GM19438 (cell line): ENCODE measurements at regions not wholly inside any gene's neighbourhood (a gene's known extent, or its start where the extent isn't known, plus 50 kb on each side); places are given as distances from the start of the nearest gene placed in this dataset.
"Not testable (repeated sequence)": the region's sequence is repeated elsewhere in the genome, so short reads cannot be mapped to it uniquely, and the experiment has no call there.

ENCODE experiments used
- ATAC-seq: cut with Tn5 transposase; IDR thresholded peaks from one replicate; pipeline ENCODE4 v1.9.1; 2021; ENCODE audit warnings: low read depth; ENCODE audit not compliant: unreplicated experiment

DNA sequence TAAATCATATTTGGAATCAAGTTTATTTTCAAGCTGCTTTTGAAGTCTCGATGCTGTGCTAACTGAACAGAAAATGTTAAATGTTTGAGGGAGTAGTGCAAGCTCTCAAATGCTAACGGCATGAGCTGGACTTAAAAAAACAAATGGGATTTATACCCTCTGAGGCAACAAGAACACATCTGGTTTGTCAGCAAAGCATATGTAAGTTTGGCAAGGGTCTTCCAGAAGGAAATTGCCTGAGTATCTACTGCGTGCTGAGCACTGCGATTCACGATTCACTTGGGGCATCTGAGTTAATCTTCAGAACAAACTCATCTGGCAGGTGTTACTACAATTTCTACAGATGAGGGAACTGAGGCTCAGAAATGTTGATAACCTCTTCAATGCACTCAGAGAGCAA, 98.4 kb upstream of the C9orf72 start:
- no peak for ATAC-seq

DNA sequence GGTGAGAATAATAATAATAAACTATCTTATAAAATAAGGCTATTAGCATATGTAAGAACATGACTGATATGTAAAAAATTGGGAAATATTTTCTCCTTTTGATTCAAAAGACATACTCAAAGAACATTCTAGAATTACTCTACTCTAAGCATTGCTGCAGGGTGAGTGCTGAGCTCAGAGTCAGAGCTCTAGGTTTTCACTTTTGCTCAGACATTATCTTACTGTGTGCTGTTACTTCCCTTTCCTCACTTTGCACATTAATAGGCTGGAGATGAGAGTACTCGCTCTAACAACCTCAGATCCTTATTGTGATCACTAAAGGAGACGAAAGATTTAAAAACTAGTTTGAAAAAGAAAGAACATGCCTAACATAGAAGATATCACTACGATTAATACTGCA, 99.4 kb upstream of the C9orf72 start:
- no peak for ATAC-seq

DNA sequence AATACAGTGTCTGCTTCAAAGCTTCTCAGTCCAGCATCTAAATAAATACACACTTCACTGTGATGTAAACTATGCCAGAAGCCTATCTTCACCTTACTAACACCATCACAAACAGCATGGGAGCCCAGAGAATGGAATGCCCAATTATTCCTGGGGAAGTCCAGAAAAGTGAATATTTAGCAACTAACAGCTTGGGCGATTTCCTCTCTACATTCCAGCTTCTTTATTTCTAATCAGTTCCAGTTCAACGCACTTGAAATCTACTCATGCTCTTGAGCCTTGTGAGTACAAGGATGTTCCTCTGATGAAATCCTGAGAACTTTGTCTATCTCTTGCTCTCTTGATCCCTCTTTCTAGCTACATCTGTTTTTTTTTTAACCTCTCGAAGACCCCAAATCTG, 100.4 kb upstream of the C9orf72 start:
- no peak for ATAC-seq

DNA sequence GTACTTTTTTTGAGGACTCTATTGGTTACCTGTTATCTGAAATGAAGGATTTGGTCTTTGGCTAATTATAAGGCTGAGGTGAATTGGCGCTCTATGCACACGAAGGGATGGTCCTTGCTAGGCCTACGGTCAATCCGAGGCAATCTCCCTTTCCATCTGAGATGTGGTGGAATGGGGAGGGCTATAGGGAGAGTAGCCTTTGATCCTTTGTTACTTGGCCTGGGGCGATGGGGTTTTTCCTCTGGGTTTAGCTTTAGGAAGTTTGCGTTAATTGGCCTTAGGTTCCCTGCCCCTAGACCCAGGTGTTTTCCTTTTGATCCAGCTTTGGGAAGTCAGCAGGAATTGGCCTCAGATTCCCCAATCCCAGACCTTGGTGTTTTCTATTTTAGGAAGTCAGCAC, 102.1 kb upstream of the C9orf72 start:
- no peak for ATAC-seq

DNA sequence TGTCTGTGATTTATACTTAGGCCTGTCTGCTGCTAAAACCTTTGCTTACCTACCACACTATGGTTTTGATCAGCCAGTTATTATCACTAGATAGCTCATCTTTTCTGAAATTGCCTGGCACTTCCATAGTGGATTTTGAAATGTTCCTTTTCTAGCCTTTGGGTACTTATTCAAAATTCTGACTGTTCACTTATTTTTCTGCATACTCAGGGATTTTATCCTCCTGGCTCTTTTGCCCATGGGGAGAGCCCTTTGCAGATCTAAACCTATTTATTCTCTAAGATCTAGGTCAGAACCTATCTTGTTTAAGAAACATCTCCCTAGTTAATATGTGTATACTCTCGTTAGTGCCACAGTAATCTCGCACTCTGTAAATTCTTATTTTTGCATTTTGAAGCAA, 103.5 kb upstream of the C9orf72 start:
- no peak for ATAC-seq

DNA sequence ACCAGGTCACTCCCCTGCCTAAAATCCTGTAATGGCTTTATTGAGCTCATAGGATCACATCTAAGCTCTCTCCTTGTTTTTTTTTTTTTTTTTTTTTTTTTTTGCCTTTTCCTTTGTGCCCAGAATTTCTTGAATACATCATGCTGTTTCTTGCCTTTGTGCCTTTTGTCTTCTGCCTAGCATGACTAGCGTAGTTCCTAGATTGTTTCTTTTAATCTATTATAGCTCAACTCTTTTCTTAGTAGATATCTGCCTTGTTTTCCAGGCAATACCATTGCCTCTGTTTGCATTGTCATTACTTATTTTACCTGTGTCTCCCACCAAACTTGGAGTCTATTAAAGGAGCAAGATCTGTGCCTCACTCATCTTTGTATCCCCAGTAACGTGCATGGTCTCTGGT, 106.1 kb upstream of the C9orf72 start:
- ATAC-seq: no peak

DNA sequence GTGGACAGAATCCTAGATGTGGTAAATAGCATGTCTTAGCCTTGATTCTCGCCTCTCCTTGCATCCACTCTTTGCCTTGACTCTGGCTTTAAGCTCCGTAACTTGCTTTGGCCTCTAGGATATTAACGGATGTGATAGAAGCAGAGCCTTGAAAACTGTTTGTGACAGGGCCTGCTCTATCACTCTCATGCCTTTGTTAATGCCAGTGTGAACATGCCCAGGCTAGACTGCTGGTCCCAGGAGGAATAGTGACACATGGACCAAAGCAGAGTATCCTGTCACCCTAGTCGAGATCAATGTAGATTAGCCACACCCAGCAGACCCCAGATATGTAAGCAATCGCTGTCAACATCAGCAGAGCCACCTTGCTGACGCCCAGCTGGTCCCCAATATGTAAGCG, 109.9 kb upstream of the C9orf72 start:
- no peak for ATAC-seq

DNA sequence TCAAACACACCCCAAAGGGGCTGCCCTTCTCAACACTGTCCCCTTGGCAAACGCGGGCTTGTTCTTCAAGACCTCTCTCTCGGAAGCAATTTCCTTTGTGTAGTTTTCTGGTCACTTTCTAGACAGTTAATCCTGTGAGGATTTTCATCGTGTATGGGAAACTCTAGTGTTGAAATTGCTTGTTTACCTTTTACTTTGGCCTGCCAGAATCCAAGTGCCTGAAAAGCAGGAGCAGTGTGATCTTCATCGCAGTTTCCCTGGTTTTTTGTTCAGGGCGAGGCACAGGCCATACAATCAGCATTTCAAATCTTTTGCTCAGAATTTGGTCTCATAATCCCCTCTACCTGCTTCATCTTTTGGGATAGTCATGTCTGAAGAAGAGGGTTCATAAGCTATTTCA, 115.7 kb upstream of the C9orf72 start:
- ATAC-seq: no peak

DNA sequence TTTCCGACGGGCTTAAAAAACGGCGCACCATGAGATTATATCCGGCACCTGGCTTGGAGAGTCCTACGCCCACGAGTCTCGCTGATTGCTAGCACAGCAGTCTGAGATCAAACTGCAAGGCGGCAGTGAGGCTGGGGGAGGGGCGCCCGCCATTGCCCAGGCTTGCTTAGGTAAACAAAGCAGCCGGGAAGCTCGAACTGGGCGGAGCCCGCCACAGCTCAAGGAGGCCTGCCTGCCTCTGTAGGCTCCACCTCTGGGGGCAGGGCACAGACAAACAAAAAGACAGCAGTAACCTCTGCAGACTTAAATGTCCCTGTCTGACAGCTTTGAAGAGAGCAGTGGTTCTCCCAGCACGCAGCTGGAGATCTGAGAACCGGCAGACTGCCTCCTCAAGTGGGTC, 117.5 kb upstream of the C9orf72 start:
- not testable (repeated sequence) for ATAC-seq

DNA sequence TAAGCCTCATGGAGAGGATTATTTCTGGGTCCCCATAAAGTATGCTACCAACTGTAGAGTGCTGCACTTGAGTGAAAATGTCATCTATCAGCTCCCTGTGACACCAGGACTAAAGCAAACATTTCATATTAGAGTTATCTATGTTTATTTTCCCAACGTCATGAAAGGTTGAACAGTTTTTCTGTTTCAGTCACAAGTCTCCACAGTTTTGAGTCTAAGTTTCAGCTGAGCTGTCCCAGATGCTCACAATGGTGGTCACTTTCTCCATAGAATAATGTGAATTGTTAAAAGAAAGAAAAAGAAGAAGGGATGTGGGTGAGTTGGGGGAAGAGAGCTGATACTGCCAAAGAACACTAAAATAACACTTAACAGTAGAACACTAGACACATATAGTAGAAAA, 126.3 kb upstream of the C9orf72 start:
- no peak for ATAC-seq

DNA sequence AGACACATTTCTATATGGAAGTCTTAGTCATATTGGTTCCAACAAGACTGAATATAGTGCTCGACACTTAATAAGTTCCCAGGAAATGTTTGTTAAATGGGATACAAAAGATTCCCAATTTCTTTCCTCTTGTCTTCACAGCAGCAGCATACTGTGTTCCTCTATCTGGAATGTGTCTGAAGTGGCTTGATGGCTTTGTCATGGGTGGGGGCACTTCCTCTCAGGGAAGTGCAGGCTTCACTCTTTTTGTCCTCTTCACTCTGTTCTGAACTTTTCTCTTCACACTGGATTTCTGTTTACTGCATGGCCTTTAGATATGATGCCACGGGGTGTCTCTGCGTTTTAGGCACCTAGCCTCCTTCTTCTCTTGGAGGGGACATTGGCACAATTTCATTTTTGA, 127.7 kb upstream of the C9orf72 start:
- ATAC-seq: no peak

DNA sequence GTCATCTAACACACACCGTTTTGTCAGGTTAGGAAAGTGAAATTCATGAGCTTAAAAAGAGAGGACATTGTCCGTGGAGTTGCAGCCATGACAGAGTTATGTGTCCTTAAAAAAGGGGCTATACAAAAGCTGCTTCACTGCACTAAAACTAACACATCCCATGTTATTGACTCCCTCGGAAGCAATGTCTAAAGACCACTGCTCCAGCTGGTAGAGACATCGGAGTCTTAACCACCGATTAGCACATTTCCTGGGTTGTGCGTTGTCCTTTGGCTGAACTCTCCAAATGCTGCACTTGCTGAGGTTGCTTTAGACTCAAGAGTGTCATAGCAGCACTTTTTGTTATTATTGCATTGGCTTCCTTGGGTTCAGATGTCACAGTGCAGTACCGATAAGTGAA, 128.3 kb upstream of the C9orf72 start:
- no peak for ATAC-seq

DNA sequence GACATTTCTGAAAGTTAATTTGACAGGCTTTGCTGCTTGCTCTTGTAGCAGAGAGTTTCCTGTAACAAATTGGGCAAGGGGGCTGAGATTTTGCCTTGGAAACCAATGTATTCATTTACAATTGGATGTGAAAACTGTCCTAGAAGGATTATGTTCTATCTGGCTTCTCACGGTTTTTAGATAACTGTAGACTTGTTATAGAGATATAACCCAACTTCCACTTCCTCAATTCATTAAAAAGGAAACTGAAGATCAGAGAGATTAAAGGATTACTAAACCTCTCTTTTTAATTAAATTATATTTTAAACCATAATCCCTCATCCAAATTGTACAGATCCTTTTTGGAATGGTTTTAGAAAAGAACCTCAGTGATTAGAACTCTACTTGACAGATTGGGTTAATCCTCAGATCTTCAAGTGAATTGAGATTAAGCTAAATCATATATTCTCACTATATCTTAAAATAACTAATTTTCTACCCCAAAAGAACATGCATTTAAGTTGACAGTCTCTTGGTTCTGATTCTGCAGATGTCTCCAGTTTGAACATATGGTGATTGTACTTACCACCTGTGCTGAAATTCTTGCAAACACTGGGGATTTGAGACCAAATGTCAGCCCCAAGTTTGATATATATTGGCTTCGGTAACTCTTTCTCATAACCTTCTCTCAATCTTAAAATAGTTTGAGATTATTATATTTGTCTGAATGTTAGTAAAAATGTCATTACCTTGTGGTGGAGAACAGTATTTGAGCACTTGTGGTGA, 130.1 kb upstream of the C9orf72 start:
- no peak for ATAC-seq

DNA sequence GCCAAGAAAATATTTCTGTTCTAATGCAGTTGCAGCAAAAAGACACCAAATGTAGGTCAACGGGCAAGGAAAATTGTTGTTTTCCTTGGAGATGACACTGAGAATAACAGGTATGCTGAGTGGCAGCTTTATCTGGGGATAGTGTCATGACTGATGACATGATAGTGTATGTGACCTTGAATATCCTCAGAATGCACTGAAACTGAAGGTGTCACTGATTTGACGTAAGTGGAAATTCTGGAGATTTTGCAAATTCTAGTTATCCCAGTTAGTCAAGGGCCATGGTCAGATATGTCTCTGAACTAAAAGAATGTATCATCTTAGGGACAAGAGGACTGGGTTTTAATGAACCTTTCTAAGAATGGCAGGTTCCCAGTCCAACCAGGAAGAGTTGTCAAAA, 138.0 kb upstream of the C9orf72 start:
- no peak for ATAC-seq

DNA sequence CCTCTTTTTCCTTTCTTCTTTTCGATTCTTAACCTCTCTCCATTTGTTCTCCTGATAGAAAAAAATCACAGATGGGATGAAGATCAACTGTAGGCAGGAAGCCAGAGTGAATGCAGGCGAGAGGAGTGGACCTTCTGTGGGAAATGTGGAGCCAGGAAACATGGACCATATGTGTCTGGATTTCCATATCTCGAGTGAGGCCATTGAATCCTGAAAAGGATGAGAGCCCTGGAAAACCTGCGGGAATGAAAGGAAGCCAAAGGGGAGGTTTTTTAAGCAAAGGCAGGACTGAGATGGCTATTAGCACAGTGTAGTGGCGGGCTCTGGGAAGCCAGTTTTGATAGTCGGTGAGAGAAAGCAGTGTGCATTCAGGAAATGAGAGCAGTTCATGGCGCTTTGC, 139.5 kb upstream of the C9orf72 start:
- no peak for ATAC-seq

DNA sequence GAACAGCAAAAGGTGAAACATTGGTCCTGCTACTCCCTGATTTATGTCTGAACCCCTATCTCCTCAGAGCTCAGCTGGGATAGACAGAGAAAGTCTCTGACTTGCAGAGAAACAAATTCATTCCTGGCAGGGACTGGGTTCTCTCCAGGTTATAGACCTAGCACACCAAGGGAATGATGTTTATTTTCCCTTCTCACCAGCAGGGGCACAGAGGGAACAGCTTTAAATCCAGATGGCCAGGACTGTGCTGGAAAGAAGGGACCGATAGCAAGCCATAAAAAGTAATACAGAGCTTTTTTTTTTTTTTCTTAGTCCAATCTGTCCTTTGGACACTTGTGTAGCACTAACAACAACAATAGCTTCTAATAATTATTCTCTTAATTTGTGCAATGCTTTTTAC, 141.1 kb upstream of the C9orf72 start:
- ATAC-seq: no peak

DNA sequence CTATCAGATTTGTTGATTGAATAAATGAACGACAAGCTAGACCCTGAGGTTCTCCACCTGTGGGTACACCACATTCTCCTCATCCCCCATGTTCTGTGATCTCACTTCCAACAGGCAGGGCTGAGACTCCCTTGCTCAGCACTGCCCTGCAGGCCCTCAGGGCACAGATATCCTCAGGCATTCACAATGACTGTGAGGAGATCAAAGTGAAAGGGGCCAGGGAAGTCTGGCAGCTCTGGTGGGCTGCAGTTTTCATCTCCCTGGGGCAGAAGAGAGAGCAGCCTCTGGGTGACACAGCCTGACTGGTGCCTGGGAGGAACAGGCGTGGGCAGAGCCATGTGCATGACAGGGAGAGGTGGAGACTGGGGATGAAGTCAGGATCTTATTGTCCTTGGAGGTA, 142.4 kb upstream of the C9orf72 start:
- ATAC-seq: no peak

DNA sequence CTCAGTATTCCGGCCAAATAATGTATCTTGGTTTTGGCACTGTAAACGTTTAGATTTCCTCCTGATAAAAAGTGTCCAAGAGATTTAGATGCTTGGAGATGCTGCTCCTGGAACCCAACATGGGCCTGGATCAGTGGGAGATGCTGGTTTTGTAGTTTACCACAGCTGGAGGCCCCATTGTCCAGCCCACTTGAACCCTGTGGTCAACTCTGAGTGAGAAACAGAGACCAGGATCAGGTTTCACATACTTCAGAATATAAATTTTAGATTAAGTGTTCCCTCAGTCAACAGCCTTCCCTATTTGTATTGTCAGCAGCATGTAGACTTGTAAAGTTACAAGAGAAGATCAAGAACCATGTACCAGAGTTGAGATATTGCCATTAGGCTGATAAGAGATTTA, 144.7 kb upstream of the C9orf72 start:
- ATAC-seq: no peak

DNA sequence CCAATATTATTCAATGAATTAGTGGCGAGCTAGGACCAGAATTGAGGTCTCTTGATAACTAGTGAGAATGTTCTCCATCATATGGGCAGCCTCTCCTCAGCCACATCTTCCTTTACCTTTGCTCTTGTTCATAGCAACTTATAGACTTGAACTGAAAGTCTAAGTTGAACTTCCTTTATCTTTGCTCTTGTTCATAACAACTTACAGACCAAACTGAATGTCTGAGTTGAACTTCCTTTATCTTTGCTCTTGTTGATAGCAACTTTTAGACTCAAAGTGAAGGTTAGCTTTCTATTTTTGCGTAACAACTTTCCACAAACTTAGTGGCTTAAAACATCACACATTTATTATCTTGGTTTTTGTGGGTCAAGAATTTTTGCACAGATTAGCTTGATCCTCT, 146.4 kb upstream of the C9orf72 start:
- ATAC-seq: no peak

DNA sequence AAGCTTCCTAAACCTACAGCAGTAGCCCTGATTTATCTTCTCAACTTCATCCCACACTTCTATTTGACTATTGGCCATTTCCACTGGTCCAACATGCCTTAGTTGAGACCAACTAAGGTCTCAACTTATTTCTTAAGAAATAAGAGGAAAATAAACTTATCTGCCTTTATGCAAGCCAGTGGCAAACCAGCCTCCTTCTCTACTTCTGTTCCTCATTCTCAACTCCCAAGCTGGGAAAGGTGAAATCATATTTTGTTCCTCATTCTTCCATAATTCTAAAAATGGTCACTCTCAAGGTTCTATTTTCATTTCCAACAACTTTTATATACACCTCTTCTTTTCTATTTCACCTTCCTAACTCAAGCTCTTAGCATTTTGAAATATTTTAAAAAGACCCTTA, 149.6 kb upstream of the C9orf72 start:
- no peak for ATAC-seq

DNA sequence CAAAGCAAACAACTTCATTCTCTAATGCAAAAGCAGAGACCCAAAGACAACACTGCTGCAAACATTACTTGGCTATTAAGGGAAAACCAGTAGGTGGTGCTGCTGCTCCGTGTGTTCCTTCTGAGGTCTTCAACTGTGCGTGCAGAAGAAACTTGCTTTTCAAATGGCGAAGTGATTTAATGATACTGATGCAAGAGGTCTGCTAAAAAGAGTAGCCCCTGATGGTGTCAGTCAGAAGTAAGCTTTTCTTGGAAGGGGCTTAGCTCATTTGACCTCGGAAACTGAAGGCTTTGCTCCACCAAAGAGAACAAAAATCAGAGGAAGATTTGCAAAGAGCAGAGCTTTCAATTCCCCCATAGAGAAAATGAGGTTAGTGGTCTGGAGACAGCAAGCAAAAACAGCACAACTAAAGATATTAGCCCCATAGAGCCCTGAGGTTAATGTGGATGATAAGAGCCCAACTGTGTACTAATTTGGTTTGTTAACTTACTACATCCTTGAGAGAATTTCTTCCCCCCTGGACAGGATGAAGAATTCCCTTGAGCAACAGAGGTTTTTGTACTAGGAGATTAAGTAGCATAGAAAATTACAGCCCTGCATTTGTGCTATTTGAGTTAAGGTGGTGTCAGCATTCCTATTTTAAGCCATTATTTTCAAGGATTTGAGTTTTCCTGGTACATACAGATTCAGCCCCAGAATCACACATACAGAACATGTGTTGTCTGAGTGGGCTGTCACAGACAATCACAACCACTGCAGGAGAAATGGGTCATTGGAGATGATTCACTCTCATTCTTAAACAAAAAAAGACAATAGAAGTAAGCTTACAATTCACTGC, 153.2 kb upstream of the C9orf72 start:
- ATAC-seq: no peak

DNA sequence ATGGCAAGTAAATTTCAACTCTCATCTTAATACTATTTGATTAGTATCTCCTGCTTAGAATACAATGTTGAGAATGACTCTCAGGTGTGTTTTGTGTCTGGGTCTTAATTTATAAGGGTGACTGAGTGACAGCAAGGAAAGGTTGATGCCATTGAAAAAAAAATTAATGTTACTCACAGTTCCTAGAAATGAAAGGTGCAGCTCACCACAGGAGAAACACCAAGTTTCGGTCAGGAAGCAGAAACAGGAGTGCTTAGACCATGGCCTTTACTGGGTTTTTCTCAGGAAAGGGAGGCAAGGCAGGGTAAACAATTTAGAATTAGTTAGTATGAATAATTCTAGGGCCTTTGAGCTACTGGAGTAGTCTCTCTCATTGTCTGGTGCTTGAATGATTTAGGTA, 159.2 kb upstream of the C9orf72 start:
- no peak for ATAC-seq
